Peyer's patch (tissue), 4 donors: ENCODE measurements at regions not wholly inside any gene's neighbourhood (a gene's known extent, or its start where the extent isn't known, plus 50 kb on each side); places are given as distances from the start of the nearest gene placed in this dataset.

Experiments
- POLR2A ChIP-seq, 2 donors: fragments of 450-650 bp; IDR thresholded peaks; one replicate each; pipeline ENCODE4 v1.5.1; 2017; ENCODE audit warnings: antibody characterized with exemption in 2 of 2, mild to moderate bottlenecking in 2 of 2, moderate library complexity in 2 of 2
- TF ChIP-seq, protein P1 (sequence below), 6 experiments: fragments of 450-650 bp in 4 of 6; fragments of 200-600 bp in 2 of 6; sonication (generic) in 1 of 6; IDR thresholded peaks; one replicate each; pipeline ENCODE4 v1.5.1; 2017 to 2019; ENCODE audit warnings: antibody characterized with exemption in 6 of 6, mild to moderate bottlenecking in 3 of 6, moderate library complexity in 1 of 6

GRCh38 chr6:104638841-104639290, 220.9 kb downstream of the HACE1 start:
- TF ChIP-seq, protein P1, sequence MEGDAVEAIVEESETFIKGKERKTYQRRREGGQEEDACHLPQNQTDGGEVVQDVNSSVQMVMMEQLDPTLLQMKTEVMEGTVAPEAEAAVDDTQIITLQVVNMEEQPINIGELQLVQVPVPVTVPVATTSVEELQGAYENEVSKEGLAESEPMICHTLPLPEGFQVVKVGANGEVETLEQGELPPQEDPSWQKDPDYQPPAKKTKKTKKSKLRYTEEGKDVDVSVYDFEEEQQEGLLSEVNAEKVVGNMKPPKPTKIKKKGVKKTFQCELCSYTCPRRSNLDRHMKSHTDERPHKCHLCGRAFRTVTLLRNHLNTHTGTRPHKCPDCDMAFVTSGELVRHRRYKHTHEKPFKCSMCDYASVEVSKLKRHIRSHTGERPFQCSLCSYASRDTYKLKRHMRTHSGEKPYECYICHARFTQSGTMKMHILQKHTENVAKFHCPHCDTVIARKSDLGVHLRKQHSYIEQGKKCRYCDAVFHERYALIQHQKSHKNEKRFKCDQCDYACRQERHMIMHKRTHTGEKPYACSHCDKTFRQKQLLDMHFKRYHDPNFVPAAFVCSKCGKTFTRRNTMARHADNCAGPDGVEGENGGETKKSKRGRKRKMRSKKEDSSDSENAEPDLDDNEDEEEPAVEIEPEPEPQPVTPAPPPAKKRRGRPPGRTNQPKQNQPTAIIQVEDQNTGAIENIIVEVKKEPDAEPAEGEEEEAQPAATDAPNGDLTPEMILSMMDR (IDR thresholded peaks at IDR 0.05), result no peak
- TF ChIP-seq POLR2A (IDR thresholded peaks at IDR 0.05), result no peak
